HG03342 (cell line): ENCODE measurements at regions not wholly inside any gene's neighbourhood (a gene's known extent, or its start where the extent isn't known, plus 50 kb on each side); places are given as distances from the start of the nearest gene placed in this dataset.
"Not testable (repeated sequence)": the region's sequence is repeated elsewhere in the genome, so short reads cannot be mapped to it uniquely, and the experiment has no call there.

Experiments
- ATAC-seq: cut with Tn5 transposase; IDR thresholded peaks from one replicate; pipeline ENCODE4 v1.9.1; 2021; ENCODE audit warnings: mild to moderate bottlenecking, moderate library complexity; ENCODE audit not compliant: unreplicated experiment

DNA sequence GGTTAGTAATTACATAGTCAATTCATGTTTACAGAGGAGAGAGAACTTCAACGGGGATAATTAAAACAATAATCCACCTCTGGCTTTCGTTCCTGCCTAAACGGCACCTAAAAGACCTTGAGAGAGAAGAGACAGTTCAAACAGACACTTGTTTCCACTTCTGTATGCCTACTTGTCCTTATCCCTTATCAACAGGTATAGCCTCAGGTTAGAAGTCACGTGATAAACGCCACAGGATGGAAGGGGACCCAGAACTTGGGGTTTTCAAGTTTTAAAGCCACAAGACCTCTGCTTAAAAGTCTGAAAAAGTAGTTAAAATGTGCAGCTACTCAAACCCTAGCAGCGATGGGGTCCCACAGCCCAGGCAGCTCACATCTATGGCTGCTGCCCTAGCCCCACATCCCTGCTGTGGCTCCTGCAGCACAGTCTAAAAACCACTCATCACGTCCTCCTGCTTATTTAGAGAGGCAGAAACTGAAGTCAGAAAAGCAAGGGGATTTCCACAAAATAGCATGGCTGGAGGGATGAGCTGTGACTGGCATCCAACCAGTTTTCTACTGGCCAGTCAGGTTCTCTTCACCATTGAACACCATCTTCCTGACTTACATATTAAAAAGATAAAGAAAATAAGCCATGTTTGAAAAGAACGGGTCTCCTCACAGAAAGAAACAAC, 51.2 kb upstream of the SEC16B start:
- no peak for ATAC-seq

GRCh38 chr1:178021950-178022349, 52.1 kb upstream of the SEC16B start:
- ATAC-seq = no peak

GRCh38 chr1:178023181-178023618, 53.3 kb upstream of the SEC16B start:
- ATAC-seq = peak; percentile 54

- no peak for ATAC-seq
These were observed 54.6 kb upstream of the SEC16B start for GRCh38 chr1:178024504-178024903.

- ATAC-seq = no peak
These were observed 55.9 kb upstream of the SEC16B start for GRCh38 chr1:178025613-178026356.

DNA sequence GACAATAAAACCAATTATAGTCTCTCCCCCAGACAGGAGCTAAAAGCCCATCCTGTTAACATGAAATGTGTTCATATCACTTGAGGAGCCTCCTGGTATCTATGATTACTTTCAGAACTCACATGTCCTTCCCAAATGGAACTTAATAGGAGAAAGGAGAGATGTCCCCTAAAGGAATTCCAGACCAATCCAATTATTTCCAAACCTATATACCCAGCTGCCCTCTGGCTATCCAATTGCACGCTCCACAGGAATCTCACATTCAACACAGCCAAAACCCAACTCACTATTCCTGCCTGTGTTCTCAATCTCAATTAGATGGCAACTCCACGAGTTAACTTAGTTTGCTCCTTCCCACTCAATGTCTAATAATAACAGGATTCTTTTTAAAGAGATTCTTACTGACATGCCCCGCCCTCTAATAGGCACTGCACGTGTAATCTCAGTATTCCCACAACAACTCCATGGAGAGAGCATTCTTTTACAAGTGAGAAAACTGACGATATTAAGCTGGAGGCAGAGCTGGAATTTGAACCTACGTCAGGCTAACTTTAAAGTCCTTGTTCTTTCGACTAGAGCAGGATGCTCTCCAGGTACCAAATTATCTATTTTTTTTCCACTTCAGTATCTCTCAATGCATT, 59.1 kb upstream of the SEC16B start:
- ATAC-seq = no peak

GRCh38 chr1:178030467-178030866, 60.6 kb upstream of the SEC16B start:
- ATAC-seq = no peak

- peak; percentile 93 for ATAC-seq
These were observed 62.0 kb upstream of the RASAL2 start for GRCh38 chr1:178031856-178032320.

DNA sequence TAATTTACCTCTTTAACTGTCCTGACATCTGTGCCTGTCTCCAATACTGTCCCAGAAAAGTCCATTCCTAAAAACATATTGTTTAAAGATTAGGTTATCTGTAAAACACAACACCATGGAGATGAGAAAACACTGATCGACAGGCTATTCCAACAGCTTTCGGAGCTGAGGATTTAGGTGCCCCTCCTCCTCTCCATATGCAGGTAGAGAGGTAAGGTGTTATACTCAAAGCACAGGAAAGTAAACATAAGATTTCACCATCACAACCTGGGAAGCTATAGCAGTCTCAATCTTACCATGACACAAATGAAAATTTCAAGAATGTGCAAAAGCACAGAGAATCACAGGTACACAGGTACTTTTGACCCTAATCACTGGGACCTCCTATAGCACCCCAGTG, 60.9 kb upstream of the RASAL2 start:
- no peak for ATAC-seq

- no peak for ATAC-seq
These were observed 59.2 kb upstream of the RASAL2 start for GRCh38 chr1:178034676-178035075.

DNA sequence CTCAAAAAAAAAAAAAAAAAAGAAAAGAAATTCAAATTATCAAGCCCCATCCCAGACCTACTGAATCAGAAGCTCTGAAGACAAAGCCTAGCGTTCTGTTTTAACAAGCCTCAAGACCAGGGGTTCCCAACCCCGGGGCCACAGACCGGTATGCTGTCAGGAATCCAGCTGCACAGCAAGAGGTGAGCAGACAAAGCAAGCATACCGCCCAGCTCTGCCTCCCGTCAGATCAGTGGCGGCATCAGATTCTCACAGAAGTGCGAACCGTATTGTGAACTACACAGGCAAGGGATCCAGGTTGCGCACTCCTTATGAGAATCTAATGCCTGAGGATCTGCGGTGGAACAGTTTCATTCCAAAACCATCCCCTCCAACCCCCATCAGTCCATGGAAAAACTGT, 57.8 kb upstream of the RASAL2 start:
- no peak for ATAC-seq

DNA sequence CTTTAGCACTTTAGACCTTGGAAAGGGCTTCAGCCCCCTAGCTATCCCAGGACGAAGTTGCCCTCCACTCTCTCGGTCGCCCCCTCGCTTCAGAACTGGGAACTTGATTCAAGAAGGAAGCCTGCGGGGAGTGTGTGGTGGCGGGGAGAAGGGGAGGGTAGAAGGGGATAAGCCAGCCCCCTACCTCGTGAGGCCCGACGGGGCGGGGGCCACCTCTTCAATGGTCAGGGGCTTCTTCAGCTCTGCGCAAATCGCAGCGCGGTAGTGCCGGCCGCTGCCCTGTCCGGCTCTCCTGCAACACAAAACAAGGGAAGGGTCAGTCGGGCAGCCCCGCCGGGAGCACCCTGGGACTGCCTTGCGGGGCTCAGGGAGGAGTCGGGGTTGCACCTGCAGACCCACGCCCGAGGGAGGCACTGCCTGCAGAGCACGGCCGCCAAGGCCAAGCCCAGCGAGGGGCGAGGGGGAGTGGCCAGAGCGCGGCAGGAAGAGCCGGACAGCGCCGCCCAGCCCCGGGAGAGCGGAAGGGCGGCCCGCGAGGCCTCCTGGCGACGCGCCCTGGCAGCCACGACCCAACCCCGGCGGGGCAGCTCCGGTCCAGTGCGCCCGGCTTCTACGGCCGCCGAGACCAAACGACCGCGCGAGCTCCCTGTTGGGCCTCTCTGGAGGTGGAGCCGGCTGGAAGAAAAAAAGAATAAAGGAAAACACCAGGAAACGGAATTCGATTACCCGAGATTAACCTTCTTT, 56.2 kb upstream of the RASAL2 start:
- ATAC-seq = no peak

DNA sequence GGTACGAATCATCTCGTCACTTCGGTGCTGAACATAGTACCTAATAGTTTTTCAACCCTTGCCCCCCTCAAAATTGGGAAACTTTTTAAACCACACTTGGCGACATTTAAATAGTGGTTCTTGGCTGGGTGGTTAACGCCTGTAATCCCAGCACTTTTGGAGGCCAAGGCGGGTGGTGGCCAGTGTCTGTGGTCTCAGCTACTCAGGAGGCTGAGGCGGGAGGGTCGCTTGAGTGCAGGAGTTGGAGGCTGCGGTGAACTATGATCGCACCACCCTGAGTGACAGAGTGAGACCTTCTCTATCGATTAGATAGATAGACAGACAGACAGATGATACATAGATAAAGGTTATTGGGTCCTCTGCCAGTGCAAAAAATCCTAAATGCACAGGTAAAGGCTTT, 55.5 kb upstream of the RASAL2 start:
- no peak for ATAC-seq

- no peak for ATAC-seq
These were observed 54.0 kb upstream of the RASAL2 start for GRCh38 chr1:178039891-178040290.

GRCh38 chr1:178043940-178044339, 50.0 kb upstream of the RASAL2 start:
- not testable (repeated sequence) for ATAC-seq
